Spleen (tissue), 11 donors: ENCODE measurements at regions not wholly inside any gene's neighbourhood (a gene's known extent, or its start where the extent isn't known, plus 50 kb on each side); places are given as distances from the start of the nearest gene placed in this dataset.

Source experiments
- DNase-seq: peaks from one replicate; pipeline ENCODE4 v3.0.0-alpha.2; 2020
- H3K27ac ChIP-seq, 8 donors: fragments of 200-600 bp; sonication (generic) in 7 of 8; 1 replicate in 4 of 8; 2 replicates in 4 of 8; pipeline versions ENCODE4 v1.5.0 to v1.8.0; 2016 to 2021; ENCODE audit warnings: inconsistent platforms in 4 of 8, mild to moderate bottlenecking in 4 of 8, moderate library complexity in 1 of 8
- H3K27me3 ChIP-seq, 7 donors: fragments of 200-600 bp; sonication (generic) in 6 of 7; replicated peaks in 1 of 7; 1 replicate in 4 of 7; 2 replicates in 3 of 7; pipeline versions ENCODE4 v1.5.0 to v1.8.0; 2016 to 2021; ENCODE audit warnings: inconsistent platforms in 3 of 7, mild to moderate bottlenecking in 1 of 7
- H3K36me3 ChIP-seq, 6 donors: fragments of 200-600 bp; sonication (generic) in 5 of 6; 1 replicate in 4 of 6; 2 replicates in 2 of 6; pipeline versions ENCODE4 v1.5.0 to v1.8.0; 2016 to 2021; ENCODE audit warnings: inconsistent platforms in 2 of 6
- H3K4me1 ChIP-seq, 6 donors: fragments of 200-600 bp; sonication (generic) in 5 of 6; 1 replicate in 3 of 6; 2 replicates in 3 of 6; pipeline versions ENCODE4 v1.5.0 to v1.8.0; 2016 to 2021; ENCODE audit warnings: inconsistent platforms in 3 of 6
- H3K4me3 ChIP-seq, 8 donors: fragments of 200-600 bp; sonication (generic) in 7 of 8; 1 replicate in 4 of 8; 2 replicates in 4 of 8; pipeline versions ENCODE4 v1.5.0 to v1.8.0; 2016 to 2021; ENCODE audit warnings: inconsistent platforms in 4 of 8, mild to moderate bottlenecking in 4 of 8, moderate library complexity in 2 of 8
- H3K9me3 ChIP-seq, 8 donors: fragments of 200-600 bp; sonication (generic) in 7 of 8; 1 replicate in 4 of 8; 2 replicates in 4 of 8; pipeline versions ENCODE4 v1.5.0 to v1.8.0; 2016 to 2021; ENCODE audit warnings: inconsistent platforms in 4 of 8
- CTCF ChIP-seq, 11 experiments: fragments of 200-600 bp in 7 of 11; fragments of 450-650 bp in 4 of 11; sonication (generic) in 4 of 11; IDR thresholded peaks in 8 of 11; conservative IDR thresholded peaks in 3 of 11; 1 replicate in 7 of 11; 2 replicates in 4 of 11; pipeline versions ENCODE4 v1.4.0 to v1.8.0; 2016 to 2021; ENCODE audit warnings: antibody characterized with exemption in 11 of 11, inconsistent platforms in 4 of 11, mild to moderate bottlenecking in 1 of 11
- POLR2A ChIP-seq, 3 donors: fragments of 450-650 bp; IDR thresholded peaks; one replicate each; pipeline ENCODE4 v1.5.1; 2017; ENCODE audit warnings: antibody characterized with exemption in 3 of 3, mild to moderate bottlenecking in 1 of 3
- POLR2AphosphoS5 ChIP-seq, 3 donors: sonication (generic); formaldehyde crosslinking; IDR thresholded peaks; one replicate each; pipeline ENCODE4 v1.5.1; 2017; ENCODE audit warnings: antibody characterized with exemption in 3 of 3
- WGBS, 5 donors: extraction: QIAGEN DNeasy Blood & Tissue Kit in 3 of 5; methylation state at CpG; one replicate each; pipeline versions ENCODE4 v1.1.5 to v1.1.7; 2013 to 2018; 5-methylcytosine and 5-hydroxymethylcytosine counted together
- intact Hi-C: fragments of 100-400 bp; cut with DNase I; formaldehyde crosslinking; loops from one replicate; pipeline ENCODE4 v1.15.0; 2023; ENCODE audit warnings: low total_unique reads
- donor health status: healthy with polysubstance abuse.
- donor health status: DM: no; HTN: no; CAD: no; lungs with moderate emphysema.
- donor health status: DM: no; HTN: no; CAD: no.
- donor health status: Bipolar disorder and iron deficiency.
- donor health status: healthy.
- donor health status: DM: no; HTN: no; CAD: no.
- donor health status: DM: yes; HTN: yes; CAD: no.

- no peak overlapping the region for H3K27ac ChIP-seq
- H3K4me3 ChIP-seq: no peak overlapping the region
- intact Hi-C loops: no loop called here
- H3K36me3 ChIP-seq: no peaks in the 10 kb centered on the region
- 77 to 87% (median 85%) methylated on average over 4 of the region's 4 CpGs for WGBS, 5 donors
- peaks cover 0 to 17% (median 8%) of the 10 kb centered on the region in 8 donors for H3K9me3 ChIP-seq
- TF ChIP-seq POLR2AphosphoS5 (IDR thresholded peaks at IDR 0.05): no peak
- no peak for TF ChIP-seq CTCF (IDR thresholded peaks at IDR 0.05 in 8 of 11, conservative IDR thresholded peaks at IDR 0.05 in 3 of 11)
- TF ChIP-seq POLR2A (IDR thresholded peaks at IDR 0.05): no peak
- no peaks in the 10 kb centered on the region for H3K27me3 ChIP-seq
- no peak for DNase-seq
- no peaks in the 10 kb centered on the region for H3K4me1 ChIP-seq
These were observed 1347.3 kb downstream of the PCDH9 start for GRCh38 chr13:65882810-65883209.

GRCh38 chr13:65881561-65882155, 1348.5 kb downstream of the PCDH9 start:
- peaks cover 0 to 17% (median 10%) of the 10 kb centered on the region in 8 donors for H3K9me3 ChIP-seq
- WGBS, 5 donors: 77 to 92% (median 83%) methylated on average over 3 of the region's 3 CpGs
- H3K27me3 ChIP-seq: no peaks in the 10 kb centered on the region
- H3K4me3 ChIP-seq: no peak overlapping the region
- no peak for DNase-seq
- H3K27ac ChIP-seq: no peak overlapping the region
- no peaks in the 10 kb centered on the region for H3K4me1 ChIP-seq
- intact Hi-C loops: no loop called here
- no peaks in the 10 kb centered on the region for H3K36me3 ChIP-seq
- TF ChIP-seq CTCF (IDR thresholded peaks at IDR 0.05 in 8 of 11, conservative IDR thresholded peaks at IDR 0.05 in 3 of 11) (no peak), POLR2A (IDR thresholded peaks at IDR 0.05) (no peak), POLR2AphosphoS5 (IDR thresholded peaks at IDR 0.05) (no peak)

GRCh38 chr13:65875031-65875430, 1355.1 kb downstream of the PCDH9 start:
- no peaks in the 10 kb centered on the region for H3K27me3 ChIP-seq
- no peak overlapping the region for H3K27ac ChIP-seq
- no peaks in the 10 kb centered on the region for H3K4me1 ChIP-seq
- no peak for DNase-seq
- no peak overlapping the region for H3K4me3 ChIP-seq
- H3K36me3 ChIP-seq: no peaks in the 10 kb centered on the region
- TF ChIP-seq CTCF (IDR thresholded peaks at IDR 0.05 in 8 of 11, conservative IDR thresholded peaks at IDR 0.05 in 3 of 11): no peak
- no peak for TF ChIP-seq POLR2A (IDR thresholded peaks at IDR 0.05)
- TF ChIP-seq POLR2AphosphoS5 (IDR thresholded peaks at IDR 0.05): no peak
- H3K9me3 ChIP-seq: peaks cover 0 to 3% (median 0%) of the 10 kb centered on the region in 8 donors
- intact Hi-C loops: no loop called here

- Histone ChIP-seq H3K9me3 (no peaks in the 10 kb centered on the region), H3K27me3 (no peaks in the 10 kb centered on the region), H3K27ac (no peak overlapping the region), H3K4me1 (no peaks in the 10 kb centered on the region), H3K4me3 (no peak overlapping the region), H3K36me3 (no peaks in the 10 kb centered on the region)
- TF ChIP-seq POLR2A (IDR thresholded peaks at IDR 0.05) (no peak), CTCF (IDR thresholded peaks at IDR 0.05 in 8 of 11, conservative IDR thresholded peaks at IDR 0.05 in 3 of 11) (no peak), POLR2AphosphoS5 (IDR thresholded peaks at IDR 0.05) (no peak)
- DNase-seq: no peak
- intact Hi-C loops: no loop called here
These were observed 1357.7 kb downstream of the PCDH9 start for GRCh38 chr13:65872448-65872847.
